Fibroblast of lung (primary cell): ENCODE measurements at regions not wholly inside any gene's neighbourhood (a gene's known extent, or its start where the extent isn't known, plus 50 kb on each side); places are given as distances from the start of the nearest gene placed in this dataset.
"Not testable (repeated sequence)": the region's sequence is repeated elsewhere in the genome, so short reads cannot be mapped to it uniquely, and the experiment has no call there.

ENCODE experiments used
- DNase-seq, 2 donors: peaks; one replicate each; pipeline versions ENCODE4 v3.0.0 to v3.0.0-alpha.2; 2010; ENCODE audit warnings: low read depth in 2 of 2
- H2AFZ ChIP-seq: 2 replicates; pipeline ENCODE4 v1.5.1; 2012; ENCODE audit warnings: low read length, control low read depth, inconsistent platforms
- H3K27ac ChIP-seq: 2 replicates; pipeline ENCODE4 v1.5.1; 2011; ENCODE audit warnings: low read length, control low read depth; ENCODE audit not compliant: insufficient read depth
- H3K27me3 ChIP-seq: 2 replicates; pipeline ENCODE4 v1.5.1; 2011; ENCODE audit warnings: mild to moderate bottlenecking, low read length; ENCODE audit not compliant: control insufficient read depth, insufficient read depth
- H3K36me3 ChIP-seq: 2 replicates; pipeline ENCODE4 v1.5.1; 2011; ENCODE audit warnings: low read length; ENCODE audit not compliant: control insufficient read depth, insufficient read depth
- H3K4me1 ChIP-seq: 2 replicates; pipeline ENCODE4 v1.5.1; 2011; ENCODE audit warnings: low read length; ENCODE audit not compliant: control insufficient read depth, insufficient read depth; ENCODE audit errors: extremely low read depth
- H3K4me2 ChIP-seq: 2 replicates; pipeline ENCODE4 v1.5.1; 2011; ENCODE audit warnings: low read length, control low read depth; ENCODE audit not compliant: insufficient read depth; ENCODE audit errors: extremely low read depth
- H3K4me3 ChIP-seq, 4 experiments: fragments of 200-600 bp in 1 of 4; sonication (generic) in 1 of 4; replicated peaks in 1 of 4; 2 replicates each; pipeline ENCODE4 v1.5.1; 2011 to 2016; ENCODE audit warnings: low read length in 4 of 4, low read depth in 3 of 4, mild to moderate bottlenecking in 3 of 4, control low read depth in 2 of 4, inconsistent platforms in 1 of 4, mixed read lengths in 1 of 4; ENCODE audit not compliant: insufficient read depth in 1 of 4; ENCODE audit errors: control extremely low read depth in 1 of 4
- H3K79me2 ChIP-seq: 2 replicates; pipeline ENCODE4 v1.5.1; 2012; ENCODE audit warnings: mild to moderate bottlenecking, low read length, inconsistent platforms; ENCODE audit not compliant: control insufficient read depth, insufficient read depth
- H3K9ac ChIP-seq: 2 replicates; pipeline ENCODE4 v1.5.1; 2011; ENCODE audit warnings: mild to moderate bottlenecking, low read length, control low read depth; ENCODE audit not compliant: insufficient read depth
- H3K9me3 ChIP-seq: 2 replicates; pipeline ENCODE4 v1.5.1; 2012; ENCODE audit warnings: low read depth, low read length; ENCODE audit not compliant: control insufficient read depth, insufficient read depth
- H4K20me1 ChIP-seq: 2 replicates; pipeline ENCODE4 v1.5.1; 2011; ENCODE audit warnings: low read length; ENCODE audit not compliant: control insufficient read depth, insufficient read depth; ENCODE audit errors: extremely low read depth
- CTCF ChIP-seq, 2 donors: IDR thresholded peaks in 1 of 2; conservative IDR thresholded peaks in 1 of 2; 1 replicate in 1 of 2; 2 replicates in 1 of 2; pipeline ENCODE4 v1.5.1; 2011 to 2012; ENCODE audit warnings: low read length in 2 of 2, control low read depth in 1 of 2, inconsistent platforms in 1 of 2, low read depth in 1 of 2, mild to moderate bottlenecking in 1 of 2
- EZH2 ChIP-seq: IDR thresholded peaks from 2 replicates; pipeline ENCODE4 v1.5.1; 2012; ENCODE audit warnings: low read length, control low read depth, mild to moderate bottlenecking; ENCODE audit errors: missing control alignments

- Histone ChIP-seq H3K4me1 (no peaks in the 10 kb centered on the region), H3K9ac (no peak overlapping the region), H3K9me3 (no peaks in the 10 kb centered on the region), H3K27me3 (no peaks in the 10 kb centered on the region), H3K4me3 (no peak overlapping the region), H3K4me2 (no peak overlapping the region), H4K20me1 (no peaks in the 10 kb centered on the region), H3K79me2 (no peaks in the 10 kb centered on the region), H2AFZ (no peak overlapping the region), H3K27ac (no peak overlapping the region), H3K36me3 (no peaks in the 10 kb centered on the region)
- TF ChIP-seq EZH2 (no peak), CTCF (conservative IDR thresholded peaks at IDR 0.05 in 1 of 2, IDR thresholded peaks at IDR 0.05 in 1 of 2; ENCODE audit: low read depth in 1 of 2, low read length in 2 of 2) (no peak)
- peak in 1 of 2 donors; percentile 62 for DNase-seq
Observed at GRCh38 chr10:111648046-111648445, 535.5 kb downstream of the GPAM start.

GRCh38 chr10:111649080-111649479 is 534.5 kb downstream of the GPAM start:
- not testable (repeated sequence) for DNase-seq, H4K20me1 ChIP-seq, H3K4me3 ChIP-seq, H3K36me3 ChIP-seq, H3K9me3 ChIP-seq, H3K79me2 ChIP-seq, H3K4me2 ChIP-seq, H3K4me1 ChIP-seq, H2AFZ ChIP-seq, H3K27ac ChIP-seq, H3K27me3 ChIP-seq, H3K9ac ChIP-seq

GRCh38 chr10:111650088-111650487 is 533.5 kb downstream of the GPAM start:
- no peaks in the 10 kb centered on the region for H3K79me2 ChIP-seq
- H3K4me3 ChIP-seq = no peak overlapping the region
- DNase-seq = no peak
- no peak overlapping the region for H2AFZ ChIP-seq
- TF ChIP-seq EZH2 = no peak
- TF ChIP-seq CTCF (conservative IDR thresholded peaks at IDR 0.05 in 1 of 2, IDR thresholded peaks at IDR 0.05 in 1 of 2; ENCODE audit: low read depth in 1 of 2, low read length in 2 of 2) = no peak
- no peak overlapping the region for H3K9ac ChIP-seq
- H3K27me3 ChIP-seq = no peaks in the 10 kb centered on the region
- H3K9me3 ChIP-seq = no peaks in the 10 kb centered on the region
- H3K27ac ChIP-seq = no peak overlapping the region
- H3K36me3 ChIP-seq = no peaks in the 10 kb centered on the region
- no peaks in the 10 kb centered on the region for H4K20me1 ChIP-seq
- no peak overlapping the region for H3K4me2 ChIP-seq
- no peaks in the 10 kb centered on the region for H3K4me1 ChIP-seq
